Vagina (tissue), 2 donors: ENCODE measurements at regions not wholly inside any gene's neighbourhood (a gene's known extent, or its start where the extent isn't known, plus 50 kb on each side); places are given as distances from the start of the nearest gene placed in this dataset.
A peak's percentile ranks its signal among the peaks of the same experiment; 100 is the strongest.

ENCODE experiments used
- DNase-seq, 2 donors: peaks; one replicate each; pipeline ENCODE4 v3.0.0-alpha.2; 2017; ENCODE audit errors: extremely low spot score in 2 of 2
- H3K27ac ChIP-seq: fragments of 200-600 bp; sonication (generic); one replicate; pipeline ENCODE4 v1.5.1; 2019
- H3K27me3 ChIP-seq: fragments of 200-600 bp; sonication (generic); one replicate; pipeline ENCODE4 v1.5.1; 2019
- H3K36me3 ChIP-seq, 2 donors: fragments of 200-600 bp; sonication (generic); one replicate each; pipeline ENCODE4 v1.5.1; 2017 to 2019
- H3K4me1 ChIP-seq: fragments of 200-600 bp; sonication (generic); one replicate; pipeline ENCODE4 v1.5.1; 2019
- H3K4me3 ChIP-seq, 2 donors: fragments of 200-600 bp; sonication (generic); 1 replicate in 1 of 2; 2 replicates in 1 of 2; pipeline ENCODE4 v1.5.1; 2016 to 2019
- H3K9me3 ChIP-seq: fragments of 200-600 bp; sonication (generic); one replicate; pipeline ENCODE4 v1.5.1; 2019
- CTCF ChIP-seq, 3 experiments: fragments of 450-650 bp in 2 of 3; fragments of 200-600 bp in 1 of 3; sonication (generic) in 1 of 3; IDR thresholded peaks; one replicate each; pipeline ENCODE4 v1.5.1; 2017 to 2019; ENCODE audit warnings: antibody characterized with exemption in 3 of 3, mild to moderate bottlenecking in 2 of 3, moderate library complexity in 2 of 3
- POLR2A ChIP-seq, 2 donors: fragments of 450-650 bp; IDR thresholded peaks; one replicate each; pipeline ENCODE4 v1.6.1; 2017; ENCODE audit warnings: antibody characterized with exemption in 2 of 2, mild to moderate bottlenecking in 2 of 2, moderate library complexity in 2 of 2
- POLR2AphosphoS5 ChIP-seq, 2 donors: sonication (generic); formaldehyde crosslinking; IDR thresholded peaks; one replicate each; pipeline ENCODE4 v1.9.0; 2017; ENCODE audit warnings: antibody characterized with exemption in 2 of 2, mild to moderate bottlenecking in 2 of 2, low read depth in 1 of 2; ENCODE audit not compliant: insufficient read depth in 1 of 2
- intact Hi-C: fragments of 100-400 bp; cut with DNase I; formaldehyde crosslinking; loops from one replicate; pipeline ENCODE4 v1.15.1; 2023

DNA sequence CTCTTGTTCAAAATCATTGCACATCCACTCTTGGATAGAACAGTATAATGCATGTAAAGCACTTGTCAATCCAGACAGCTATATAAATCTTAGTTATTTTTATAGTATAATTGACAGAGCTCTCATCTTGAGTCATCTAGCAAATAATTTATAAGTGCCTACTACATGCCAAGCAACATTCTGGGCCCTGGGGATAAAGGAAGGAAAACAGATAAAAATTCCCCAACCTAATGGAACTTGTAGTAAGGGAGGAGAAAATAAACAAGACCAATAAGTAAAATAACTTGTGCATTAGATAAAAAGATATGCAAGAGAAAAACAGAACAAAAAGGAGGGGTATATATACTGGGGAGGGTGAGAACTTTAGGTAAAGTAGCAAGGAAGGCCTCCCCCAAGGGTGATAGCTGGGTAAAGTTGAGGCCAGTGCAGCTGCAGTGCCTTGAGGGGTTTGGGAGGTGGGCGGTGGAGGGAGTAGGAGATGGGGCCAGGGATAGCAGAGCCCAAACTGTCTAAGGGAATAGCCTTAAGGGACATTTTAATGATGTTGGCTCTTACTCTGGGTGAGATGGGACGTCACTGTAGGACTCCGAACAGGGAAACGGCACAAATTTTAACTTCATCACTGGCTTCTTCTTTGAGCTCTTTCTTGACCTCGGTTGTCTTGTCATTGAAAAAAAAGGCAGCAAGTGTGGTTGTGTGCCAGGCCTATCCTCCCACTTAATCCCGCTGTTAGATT, 79.3 kb upstream of the SEC61G start:
- peaks cover 28% of the 10 kb centered on the region for H3K4me1 ChIP-seq
- H3K36me3 ChIP-seq, result no peaks in the 10 kb centered on the region
- H3K9me3 ChIP-seq, result no peaks in the 10 kb centered on the region
- TF ChIP-seq CTCF (IDR thresholded peaks at IDR 0.05) (no peak), POLR2AphosphoS5 (IDR thresholded peaks at IDR 0.05; ENCODE audit: insufficient read depth in 1 of 2, low read depth in 1 of 2) (no peak), POLR2A (IDR thresholded peaks at IDR 0.05) (no peak)
- intact Hi-C loops, result loop anchor here (5.0 kb wide), 1 partner anchor 179 kb away; the partner anchor contains the start of gene EGFR
- no peaks in the 10 kb centered on the region for H3K27me3 ChIP-seq
- H3K27ac ChIP-seq, result peak overlapping the region; percentile 64
- no peak overlapping the region for H3K4me3 ChIP-seq
- DNase-seq, result no peak

DNA sequence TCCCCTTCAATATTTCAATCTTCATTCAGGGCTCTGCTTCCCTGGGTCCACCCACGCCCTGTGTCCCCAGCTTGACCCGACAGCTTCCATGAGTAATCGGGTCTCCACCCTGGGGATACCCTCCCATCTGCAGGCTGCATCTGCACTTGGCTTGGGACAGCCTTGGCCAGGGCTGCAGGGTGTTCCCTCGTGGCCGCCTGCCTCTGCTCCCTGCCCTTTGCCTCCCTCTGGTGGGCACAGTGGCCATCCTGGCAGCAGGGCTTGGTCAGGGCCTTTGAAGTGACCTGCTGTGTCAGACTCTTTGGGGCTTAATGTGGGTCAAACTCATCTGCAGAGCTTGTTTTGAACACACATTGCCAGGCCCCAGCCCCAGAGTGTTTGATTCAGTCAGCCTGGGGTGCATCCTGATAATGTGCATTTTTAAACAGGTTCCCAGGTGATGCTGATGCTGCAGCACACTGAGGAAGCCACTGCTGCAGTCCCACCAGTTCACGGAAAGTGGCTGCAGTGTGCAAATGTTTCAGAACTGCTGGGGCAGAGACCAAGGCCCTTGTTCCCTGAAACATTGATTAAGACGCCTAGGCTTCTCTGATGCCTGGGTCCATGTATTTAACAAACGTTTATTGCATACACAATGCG, 80.7 kb upstream of the SEC61G start:
- Histone ChIP-seq H3K9me3 (no peaks in the 10 kb centered on the region), H3K4me3 (no peak overlapping the region), H3K4me1 (peaks cover 28% of the 10 kb centered on the region), H3K27ac (peak overlapping the region; percentile 64), H3K27me3 (no peaks in the 10 kb centered on the region), H3K36me3 (no peaks in the 10 kb centered on the region)
- intact Hi-C loops, result loop anchor here (5.0 kb wide), 1 partner anchor 178 kb away; the partner anchor contains the start of gene EGFR
- no peak for DNase-seq
- TF ChIP-seq CTCF (IDR thresholded peaks at IDR 0.05) (peak in 2 of 3 experiments; percentile 20 to 28), POLR2AphosphoS5 (IDR thresholded peaks at IDR 0.05; ENCODE audit: insufficient read depth in 1 of 2, low read depth in 1 of 2) (peak in 1 of 2 donors; percentile 38), POLR2A (IDR thresholded peaks at IDR 0.05) (no peak)

DNA sequence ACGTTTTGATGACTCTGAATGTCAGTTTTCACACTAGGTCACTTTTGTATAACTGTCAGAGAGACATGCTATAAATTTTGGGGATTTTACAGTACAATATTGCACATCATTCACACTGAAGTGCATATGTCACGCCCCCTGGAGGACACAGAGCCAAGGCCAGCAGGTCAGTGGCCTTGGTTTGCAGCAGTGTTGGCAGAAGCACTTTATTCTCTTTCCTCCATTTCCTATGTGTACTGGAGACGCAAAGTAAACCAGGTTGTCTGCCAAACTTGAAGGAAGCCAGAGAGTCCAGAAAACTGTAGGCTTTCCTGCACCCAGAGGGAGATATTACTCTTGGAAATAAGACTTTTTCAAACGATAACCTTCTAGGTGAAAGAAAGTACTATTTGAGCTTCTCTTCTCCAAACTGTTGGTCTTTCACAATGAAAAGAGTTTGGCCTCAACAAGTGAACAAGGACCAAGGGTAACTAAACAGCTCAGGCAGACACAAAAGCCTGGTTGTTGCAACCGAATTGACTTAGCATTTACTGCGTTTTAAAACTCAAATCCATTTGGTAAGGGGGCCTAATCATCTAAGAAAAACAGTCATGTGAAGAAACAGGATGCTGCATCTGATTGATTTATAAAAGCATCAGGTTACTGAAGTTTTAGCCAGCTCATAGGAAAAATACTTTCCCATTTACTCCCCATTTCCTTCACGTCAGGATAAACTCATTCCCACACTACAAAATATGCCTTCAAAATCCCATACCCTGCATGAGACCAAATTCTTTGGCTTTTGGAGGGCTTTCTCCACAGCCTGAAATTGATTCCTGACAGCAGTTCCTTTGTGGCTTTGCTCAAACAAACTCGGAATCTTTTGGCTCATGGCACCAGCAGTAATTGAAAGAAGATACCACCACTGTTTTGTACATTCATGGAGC, 83.0 kb upstream of the SEC61G start:
- Histone ChIP-seq H3K27me3 (no peaks in the 10 kb centered on the region), H3K9me3 (no peaks in the 10 kb centered on the region), H3K36me3 (no peaks in the 10 kb centered on the region), H3K27ac (peak overlapping the region; percentile 64), H3K4me3 (no peak overlapping the region), H3K4me1 (peaks cover 28% of the 10 kb centered on the region)
- DNase-seq, result no peak
- peak in 1 of 2 donors; percentile 27 for TF ChIP-seq POLR2AphosphoS5 (IDR thresholded peaks at IDR 0.05; ENCODE audit: insufficient read depth in 1 of 2, low read depth in 1 of 2)
- TF ChIP-seq POLR2A (IDR thresholded peaks at IDR 0.05), result no peak
- intact Hi-C loops, result no loop called here

DNA sequence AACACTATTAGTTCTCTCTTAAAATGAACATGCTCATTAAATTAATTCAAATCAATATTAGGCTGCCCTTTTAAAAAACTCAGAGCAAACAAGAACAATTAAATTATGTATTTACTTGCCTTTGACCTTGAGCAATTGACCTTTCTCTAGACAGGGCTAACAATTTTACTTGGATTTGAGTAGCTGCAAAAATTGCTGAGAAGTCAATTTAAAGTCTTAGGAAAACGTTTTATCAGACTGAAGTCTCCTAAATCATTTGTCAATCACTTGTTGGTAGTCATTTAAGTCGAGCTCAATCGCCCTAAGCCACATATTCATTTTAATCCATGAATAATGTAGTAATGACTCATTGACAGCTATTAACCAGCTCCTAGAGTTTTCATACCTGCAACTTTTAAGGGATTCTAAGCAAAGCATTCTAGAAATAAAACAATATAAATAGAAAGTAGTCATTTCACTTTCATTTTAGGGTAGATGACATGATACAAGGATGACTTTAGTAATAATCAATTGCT, 84.9 kb upstream of the SEC61G start:
- no peak for DNase-seq
- no peaks in the 10 kb centered on the region for H3K9me3 ChIP-seq
- H3K36me3 ChIP-seq, result no peaks in the 10 kb centered on the region
- H3K4me3 ChIP-seq, result no peak overlapping the region
- peaks cover 19% of the 10 kb centered on the region for H3K4me1 ChIP-seq
- TF ChIP-seq CTCF (IDR thresholded peaks at IDR 0.05) (no peak), POLR2AphosphoS5 (IDR thresholded peaks at IDR 0.05; ENCODE audit: insufficient read depth in 1 of 2, low read depth in 1 of 2) (no peak), POLR2A (IDR thresholded peaks at IDR 0.05) (no peak)
- intact Hi-C loops, result no loop called here
- H3K27me3 ChIP-seq, result no peaks in the 10 kb centered on the region
- H3K27ac ChIP-seq, result no peak overlapping the region

DNA sequence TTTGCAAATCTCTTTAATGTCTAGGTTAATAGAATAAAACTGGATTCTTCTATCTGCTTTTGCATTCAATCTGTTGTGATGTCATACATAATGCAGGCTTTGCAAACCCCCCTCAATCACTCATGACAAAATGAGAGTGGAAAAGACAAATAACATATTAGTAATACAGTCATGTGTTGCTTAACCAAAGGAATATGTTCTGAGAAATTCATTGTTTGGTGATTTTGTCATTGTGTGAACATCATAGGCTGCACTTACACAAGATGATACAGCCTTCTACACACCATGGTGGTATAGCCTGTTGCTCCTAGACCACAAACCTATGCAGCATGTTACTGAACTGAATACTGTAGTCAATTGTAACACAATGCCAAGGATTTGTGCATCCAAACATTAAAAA, 87.3 kb upstream of the SEC61G start:
- DNase-seq, result no peak
- Histone ChIP-seq H3K4me1 (peaks cover 6% of the 10 kb centered on the region), H3K27ac (no peak overlapping the region), H3K27me3 (no peaks in the 10 kb centered on the region), H3K36me3 (no peaks in the 10 kb centered on the region), H3K9me3 (no peaks in the 10 kb centered on the region), H3K4me3 (no peak overlapping the region)
- intact Hi-C loops, result no loop called here
- TF ChIP-seq POLR2AphosphoS5 (IDR thresholded peaks at IDR 0.05; ENCODE audit: insufficient read depth in 1 of 2, low read depth in 1 of 2) (no peak), POLR2A (IDR thresholded peaks at IDR 0.05) (no peak), CTCF (IDR thresholded peaks at IDR 0.05) (no peak)
